Activated naive CD4-positive, alpha-beta T cell treated with anti-CD3 and anti-CD28 coated beads, Interleukin-2, amount 50 U/mL, for 16 hours (primary cell): ENCODE measurements at regions not wholly inside any gene's neighbourhood (a gene's known extent, or its start where the extent isn't known, plus 50 kb on each side); places are given as distances from the start of the nearest gene placed in this dataset.

ENCODE experiments used
- DNase-seq: peaks from one replicate; pipeline ENCODE4 v3.0.0-alpha.2; 2020

DNA sequence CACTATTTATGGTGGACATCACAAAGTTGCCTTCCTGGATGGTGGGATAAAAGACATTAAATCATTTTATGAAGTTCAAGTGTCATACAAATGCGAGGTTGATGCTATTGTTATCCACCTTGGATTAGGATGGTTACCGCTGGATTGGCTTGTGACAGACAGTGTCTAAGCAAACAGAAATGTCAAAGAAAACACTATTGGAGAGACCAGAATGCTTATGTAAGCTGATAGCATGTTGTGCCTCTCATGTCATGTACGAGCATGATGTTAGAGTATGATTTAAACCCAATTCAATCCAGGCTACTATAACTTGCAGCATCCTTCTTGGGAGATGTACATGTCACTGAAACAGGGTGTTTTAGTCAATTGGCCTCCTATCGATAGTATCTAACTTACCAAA is 178.8 kb upstream of the C9orf72 start:
- DNase-seq = no peak

DNA sequence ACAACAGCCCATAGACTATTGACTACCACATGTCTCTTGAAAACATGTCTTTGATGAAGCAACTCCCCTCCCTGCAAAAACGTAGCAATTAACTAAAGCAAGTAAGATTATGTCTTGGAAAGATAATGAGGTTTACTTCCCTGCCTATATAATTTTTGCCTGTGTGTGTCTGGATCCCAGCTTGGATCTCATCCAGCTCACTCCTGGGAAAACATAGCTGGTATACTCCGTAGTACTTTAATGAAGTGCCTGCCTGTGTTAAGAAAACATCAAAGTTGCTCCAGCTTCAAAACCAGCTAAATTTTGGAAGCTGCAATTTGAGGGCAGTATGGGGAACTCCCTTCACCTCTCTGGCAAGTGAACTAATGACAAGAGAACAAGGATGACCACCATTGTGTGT is 182.6 kb upstream of the C9orf72 start:
- no peak for DNase-seq

DNA sequence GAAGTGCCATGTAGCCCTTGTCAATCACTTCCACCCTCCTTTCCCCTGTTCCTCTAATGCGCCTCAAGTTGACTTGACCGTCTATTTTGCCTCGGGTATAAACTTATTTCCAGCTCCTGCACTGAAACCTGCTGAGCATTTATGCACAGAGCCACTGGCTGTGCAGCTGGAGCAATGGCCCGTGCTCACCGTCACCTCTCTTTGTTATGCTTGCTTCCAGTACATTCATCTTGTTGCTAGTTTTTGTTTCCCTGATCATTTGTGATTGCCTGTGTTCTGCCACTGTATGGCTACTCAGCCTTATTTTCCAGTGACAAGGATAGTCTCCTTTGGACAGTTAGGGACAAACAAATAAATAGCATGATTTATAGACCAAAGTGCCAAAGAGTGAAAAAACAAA is 183.1 kb upstream of the C9orf72 start:
- DNase-seq = no peak

- DNase-seq = no peak
Observed at GRCh38 chr9:27763831-27764230, 190.6 kb upstream of the C9orf72 start.

DNA sequence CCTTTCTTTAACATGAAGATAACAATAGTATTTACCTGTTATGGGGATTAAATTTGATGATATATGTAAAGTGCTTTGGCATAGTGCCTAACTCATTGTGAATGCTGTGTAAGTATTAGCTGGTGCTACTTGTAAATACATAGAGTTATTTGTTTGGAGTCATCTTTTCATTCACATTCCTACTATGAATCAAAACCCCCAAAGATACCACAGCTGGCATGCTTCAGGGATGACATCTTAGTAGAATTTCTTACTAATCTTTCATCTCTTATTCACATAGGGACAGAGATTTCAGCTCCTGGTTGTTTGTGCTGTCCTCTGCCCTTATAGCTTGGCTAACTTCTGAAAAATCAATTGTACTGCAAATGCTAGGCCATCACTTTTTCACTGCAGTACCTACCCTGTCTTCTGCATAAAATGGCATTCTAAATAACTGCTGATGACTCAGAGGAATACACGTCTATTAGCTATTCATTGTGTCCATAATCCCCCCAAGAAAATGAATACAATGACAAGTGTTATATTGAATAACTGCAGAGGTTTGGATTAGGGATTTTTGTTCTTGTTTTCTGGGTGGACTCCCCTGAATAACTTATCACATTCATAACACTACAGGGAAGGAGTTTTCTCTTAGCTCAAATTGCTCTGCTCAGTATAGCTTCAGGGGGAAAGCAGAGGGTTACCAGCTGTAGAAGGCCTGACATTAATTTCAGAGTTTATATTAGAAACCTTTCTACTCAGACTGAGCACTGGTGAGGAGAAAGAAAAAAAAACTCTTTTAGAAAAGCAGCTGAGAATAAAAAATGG is 192.2 kb upstream of the C9orf72 start:
- DNase-seq = no peak

DNA sequence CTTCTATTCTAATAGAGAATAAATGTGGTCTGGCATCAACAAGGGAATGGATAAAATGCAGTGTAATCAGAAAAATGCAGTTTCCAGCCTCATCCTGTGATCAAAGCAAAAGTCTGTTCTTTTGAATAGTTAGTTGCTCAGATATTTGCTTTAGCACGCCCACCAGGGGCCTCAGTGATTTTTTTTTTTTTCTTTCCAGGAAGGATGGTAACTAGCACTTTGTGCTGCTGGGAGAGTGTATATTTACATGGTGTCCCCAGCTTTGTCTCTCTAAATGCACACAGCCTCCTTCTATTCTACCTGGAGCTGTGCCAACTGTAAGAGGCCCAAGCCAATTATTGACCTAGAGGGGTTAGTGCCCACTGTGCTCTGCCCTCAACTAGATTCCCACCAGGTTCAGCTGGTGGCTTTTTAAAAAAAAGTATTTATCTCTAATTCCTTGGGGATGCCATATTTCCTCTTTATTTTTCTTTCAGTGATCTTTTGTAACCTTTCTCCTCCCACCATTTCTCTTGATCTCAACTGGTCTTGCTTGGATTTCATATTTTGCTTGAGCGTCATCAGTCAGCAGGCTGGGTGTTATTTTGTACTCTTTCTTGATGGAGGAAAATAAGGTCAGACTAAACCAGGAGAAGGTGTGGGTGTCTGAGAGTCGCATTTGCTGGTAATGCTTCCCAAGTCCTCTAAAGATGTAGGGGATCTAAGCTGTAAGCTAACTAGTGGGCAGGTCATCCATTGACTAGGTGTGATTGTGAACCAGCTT is 193.0 kb upstream of the C9orf72 start:
- no peak for DNase-seq

GRCh38 chr9:27768781-27769180 is 195.5 kb upstream of the C9orf72 start:
- DNase-seq = no peak

GRCh38 chr9:27770541-27770940 is 197.3 kb upstream of the C9orf72 start:
- DNase-seq = no peak

DNA sequence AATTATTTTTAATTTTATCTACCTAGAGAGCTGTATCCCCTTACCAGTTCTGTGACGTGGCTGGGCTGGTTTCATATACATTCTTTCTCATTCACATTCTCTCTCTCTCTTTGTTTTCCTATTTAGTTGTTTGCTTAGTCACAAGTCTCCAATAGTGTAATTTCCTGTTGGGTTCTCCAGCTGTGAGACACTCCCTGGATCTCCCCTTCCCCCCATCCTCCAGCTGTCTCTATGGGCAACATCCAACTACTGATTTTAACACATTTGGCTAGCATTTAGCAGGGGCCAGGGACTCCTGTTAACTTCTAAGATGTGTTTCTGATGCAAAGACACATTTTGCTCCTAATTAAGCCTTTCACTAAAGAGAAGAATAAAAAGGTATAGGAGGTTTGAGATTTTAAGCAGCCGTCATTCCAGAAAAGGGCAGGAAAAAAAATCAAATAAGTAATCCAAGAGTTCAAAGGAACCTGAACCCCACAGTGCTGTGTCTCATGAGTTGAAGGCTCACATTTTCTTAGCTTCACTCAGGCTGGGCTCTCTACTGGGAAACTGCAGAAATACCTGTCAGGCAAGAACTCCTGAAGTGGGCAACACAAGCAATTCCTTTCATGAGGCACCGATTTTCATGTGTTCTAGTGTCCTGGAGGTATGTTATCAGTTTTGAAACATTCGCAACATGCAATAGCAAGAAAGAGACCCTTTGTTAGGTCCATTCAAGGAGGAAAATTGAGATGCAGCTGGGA is 198.7 kb upstream of the C9orf72 start:
- DNase-seq = no peak

GRCh38 chr9:27784847-27785713 is 211.8 kb upstream of the C9orf72 start:
- DNase-seq = no peak

DNA sequence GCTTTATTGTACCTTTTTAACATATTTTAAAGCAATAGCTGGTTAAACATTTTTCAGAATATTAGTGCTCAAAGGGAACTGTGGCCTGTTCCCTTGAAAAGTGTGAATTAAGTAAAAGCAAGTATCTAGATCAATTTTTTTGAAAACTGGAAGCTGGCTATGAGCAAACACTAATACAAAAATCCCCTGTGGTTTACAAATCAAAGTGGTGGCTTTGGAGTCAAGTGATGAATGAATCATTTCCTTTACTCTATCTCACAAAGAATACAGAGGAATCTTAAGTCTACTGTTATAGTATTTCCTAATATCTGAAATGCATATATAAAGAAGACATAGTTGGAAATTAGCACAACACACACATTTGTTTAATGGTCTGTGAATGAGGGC is 212.4 kb upstream of the C9orf72 start:
- DNase-seq = no peak

DNA sequence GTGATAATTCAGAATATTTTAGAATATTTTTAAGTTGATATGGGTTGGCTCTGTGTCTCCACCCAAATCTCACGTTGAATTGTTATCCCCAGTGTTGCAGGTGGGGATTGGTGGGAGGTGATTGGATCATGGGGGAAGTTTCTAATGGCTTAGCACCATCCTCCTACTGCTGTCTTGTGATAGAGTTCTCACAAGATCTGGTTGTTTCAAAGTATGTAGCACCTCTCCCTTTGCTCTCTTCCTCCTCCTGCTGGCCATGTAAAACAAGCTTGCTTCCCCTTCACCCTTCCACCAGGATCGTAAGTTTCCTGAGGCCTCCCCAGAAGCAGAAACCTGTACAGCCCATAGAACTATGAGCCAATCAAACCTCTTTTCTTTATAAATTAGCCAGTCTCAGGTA is 214.6 kb upstream of the C9orf72 start:
- DNase-seq = no peak

- DNase-seq = no peak
Observed at GRCh38 chr9:27791311-27791710, 218.0 kb upstream of the C9orf72 start.

GRCh38 chr9:27792971-27793689 is 219.8 kb upstream of the C9orf72 start:
- DNase-seq = no peak

DNA sequence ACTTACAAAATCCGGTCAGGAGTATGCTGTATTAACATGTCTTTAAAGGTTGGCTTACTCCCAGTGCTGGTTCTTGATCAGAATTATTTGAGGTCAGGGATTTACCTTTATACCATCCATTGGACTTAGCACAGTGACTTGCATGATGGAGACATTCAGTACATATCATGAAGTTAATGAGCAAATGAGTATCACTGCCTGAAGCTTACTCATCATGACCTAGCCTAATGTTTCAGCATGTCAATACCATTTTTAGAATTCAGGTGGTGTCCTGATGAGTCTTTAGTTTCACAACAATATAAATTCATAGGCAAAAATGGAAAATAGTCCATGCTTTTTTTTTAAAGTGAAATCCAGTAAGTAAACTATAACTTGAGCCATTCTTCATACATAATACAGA is 226.0 kb upstream of the C9orf72 start:
- no peak for DNase-seq

- DNase-seq = no peak
Observed at GRCh38 chr9:27800159-27800558, 226.9 kb upstream of the C9orf72 start.

DNA sequence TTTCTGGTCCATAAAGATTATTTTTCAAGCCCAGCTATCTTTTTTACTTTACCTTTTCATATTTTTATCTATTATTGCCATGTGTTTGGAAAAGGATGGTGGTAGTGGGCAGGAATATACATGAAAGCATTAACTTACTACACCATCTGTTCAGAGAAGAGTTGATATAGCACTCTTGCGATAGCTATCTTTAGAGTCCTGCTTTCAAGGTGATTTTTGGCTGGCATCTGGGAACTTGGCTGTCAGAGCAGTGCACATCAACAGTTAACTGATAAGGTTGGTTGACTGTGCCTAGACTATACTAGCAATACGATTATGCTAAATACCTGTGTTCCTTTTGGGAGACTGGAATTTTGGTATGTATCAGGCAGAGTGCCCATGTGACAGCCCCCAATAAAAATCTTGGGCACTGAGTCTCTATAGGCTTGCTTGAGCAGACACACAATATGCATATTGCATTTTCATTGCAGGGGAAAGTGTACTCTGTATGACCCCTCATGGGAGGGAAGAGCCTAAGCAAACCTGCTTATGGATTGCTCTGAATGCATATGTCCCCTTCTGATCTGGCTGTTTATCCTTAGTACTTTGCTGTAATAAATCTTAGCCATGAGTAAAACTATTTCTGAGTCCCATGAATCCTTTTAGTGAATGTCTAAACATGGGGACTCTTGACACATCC is 227.6 kb upstream of the C9orf72 start:
- no peak for DNase-seq

DNA sequence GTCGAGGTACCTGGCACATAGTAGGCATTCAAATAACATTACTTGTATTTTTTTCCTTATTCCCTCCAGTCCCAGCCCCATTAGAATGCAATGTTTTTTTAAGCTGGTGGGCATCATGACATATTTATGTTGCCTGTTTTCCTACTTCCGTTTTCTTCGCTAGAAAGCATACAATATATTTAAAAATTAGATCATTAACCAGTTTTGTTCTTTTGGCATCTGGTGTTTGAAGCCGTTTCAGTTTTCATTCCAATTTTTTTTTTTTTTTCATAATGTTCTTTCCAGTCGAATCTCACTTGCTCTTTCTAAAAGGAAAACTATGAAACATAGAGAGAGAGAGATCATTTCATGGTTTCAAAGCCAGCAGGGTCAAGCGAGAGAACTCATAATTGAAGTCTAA is 228.3 kb upstream of the C9orf72 start:
- no peak for DNase-seq

GRCh38 chr9:27802418-27802817 is 229.1 kb upstream of the C9orf72 start:
- no peak for DNase-seq

GRCh38 chr9:27808864-27809263 is 235.6 kb upstream of the C9orf72 start:
- no peak for DNase-seq

DNA sequence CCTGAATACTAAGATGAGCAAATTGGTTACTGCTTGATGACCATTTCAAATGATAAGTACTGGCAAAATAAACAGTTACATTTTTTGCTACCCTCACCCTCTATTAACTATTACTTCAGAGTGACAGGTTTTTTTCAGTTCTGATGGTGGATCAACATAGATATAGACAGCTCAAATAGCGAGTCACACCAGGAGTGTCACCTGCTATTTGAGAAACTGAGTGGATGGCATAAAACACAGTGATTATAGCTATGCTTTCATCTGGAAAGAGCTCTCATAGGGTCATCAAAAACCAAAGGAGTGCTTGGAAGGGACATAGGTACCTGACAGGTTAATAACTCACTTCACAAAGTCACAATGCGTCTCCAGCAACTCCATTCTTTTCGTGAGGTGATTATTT is 244.5 kb upstream of the C9orf72 start:
- no peak for DNase-seq

DNA sequence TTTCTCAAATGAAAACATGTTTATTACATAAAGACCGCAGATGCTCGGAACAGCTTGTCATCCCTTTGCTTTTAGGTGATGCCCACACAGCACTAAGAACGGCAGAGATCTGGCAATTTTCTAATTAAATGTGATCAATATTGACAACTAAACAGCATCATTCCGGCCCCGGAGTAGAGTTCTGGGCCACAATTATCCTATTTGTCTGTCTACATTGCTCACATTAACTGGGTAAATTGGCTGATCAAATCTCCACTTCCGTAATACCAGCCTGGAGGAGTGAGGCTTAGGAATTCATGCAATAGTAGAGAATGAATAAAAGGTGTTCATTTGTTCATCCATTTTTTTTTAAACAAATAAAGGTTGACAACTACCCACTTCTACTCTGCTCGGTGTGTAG is 245.1 kb upstream of the C9orf72 start:
- no peak for DNase-seq
